HG03442 (cell line): ENCODE measurements at regions not wholly inside any gene's neighbourhood (a gene's known extent, or its start where the extent isn't known, plus 50 kb on each side); places are given as distances from the start of the nearest gene placed in this dataset.
"Not testable (repeated sequence)": the region's sequence is repeated elsewhere in the genome, so short reads cannot be mapped to it uniquely, and the experiment has no call there.

ENCODE experiments used
- ATAC-seq: cut with Tn5 transposase; IDR thresholded peaks from one replicate; pipeline ENCODE4 v1.9.1; 2021; ENCODE audit warnings: mild to moderate bottlenecking, moderate library complexity; ENCODE audit not compliant: unreplicated experiment

DNA sequence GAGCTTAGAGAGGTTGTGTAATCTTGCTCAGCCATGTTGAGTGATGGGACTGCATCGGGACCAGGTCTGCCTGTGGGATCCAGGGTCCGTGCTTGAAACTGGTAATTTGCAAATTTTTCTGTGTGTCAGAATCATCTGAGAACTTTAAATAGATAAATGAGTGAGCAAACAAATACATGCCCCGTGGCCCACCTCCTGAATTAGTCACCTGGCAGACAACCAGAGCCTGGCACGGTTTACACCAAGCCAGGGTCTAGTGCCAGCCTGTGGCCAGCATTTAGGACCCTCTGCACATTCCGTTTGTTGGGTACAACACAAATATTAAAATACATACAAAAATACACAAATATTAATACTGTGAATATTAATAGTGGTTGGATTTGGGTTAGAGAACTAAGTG, 90.6 kb upstream of the STOX2 start:
- ATAC-seq: no peak

DNA sequence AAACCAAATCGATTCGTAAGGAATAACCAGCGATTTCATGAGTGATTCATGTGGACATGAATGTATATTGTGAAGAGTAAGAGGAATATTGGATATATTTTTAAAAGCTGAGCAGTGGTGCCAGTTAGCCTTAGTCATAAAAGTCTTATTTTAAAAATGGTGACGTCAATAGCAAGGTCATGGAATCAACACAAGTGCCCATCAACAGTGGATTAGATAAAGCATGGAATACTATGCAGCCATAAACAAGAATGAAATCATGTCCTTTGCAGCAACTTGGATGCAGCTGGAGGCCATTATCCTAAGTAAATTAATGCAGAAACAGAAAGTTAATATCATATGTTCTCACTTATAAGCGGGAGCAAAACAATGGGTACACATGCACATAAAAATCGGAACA, 89.0 kb upstream of the STOX2 start:
- ATAC-seq: no peak

DNA sequence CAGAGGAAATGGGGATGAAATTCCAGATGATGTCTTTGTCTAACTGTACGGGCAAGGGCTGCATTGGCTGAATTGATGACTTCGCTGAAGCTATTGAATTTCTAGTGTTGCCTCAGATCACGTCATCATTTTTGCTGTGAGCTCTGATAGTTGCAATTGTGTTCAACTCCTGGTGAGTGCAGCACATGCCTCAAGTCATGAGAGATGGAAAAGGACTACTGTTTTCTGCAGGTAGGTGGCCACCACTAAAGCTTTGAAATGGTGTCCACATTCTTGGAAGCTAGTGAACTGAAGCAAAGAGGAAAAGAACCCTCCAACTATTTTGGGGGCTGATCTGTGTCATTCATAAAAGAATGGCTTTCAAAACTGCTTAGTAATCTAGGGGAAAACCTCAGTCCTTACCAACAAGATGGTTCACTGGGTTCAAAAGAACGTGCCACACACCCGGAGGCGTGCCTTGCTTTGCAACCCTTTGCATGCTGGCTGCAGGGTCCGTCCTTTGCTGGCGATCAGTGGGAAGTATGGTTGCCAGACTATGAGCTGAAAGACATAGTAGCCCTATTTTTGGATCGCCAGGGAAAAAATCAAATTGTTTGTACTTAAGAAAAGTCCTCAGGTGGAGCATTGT, 88.1 kb upstream of the STOX2 start:
- no peak for ATAC-seq

DNA sequence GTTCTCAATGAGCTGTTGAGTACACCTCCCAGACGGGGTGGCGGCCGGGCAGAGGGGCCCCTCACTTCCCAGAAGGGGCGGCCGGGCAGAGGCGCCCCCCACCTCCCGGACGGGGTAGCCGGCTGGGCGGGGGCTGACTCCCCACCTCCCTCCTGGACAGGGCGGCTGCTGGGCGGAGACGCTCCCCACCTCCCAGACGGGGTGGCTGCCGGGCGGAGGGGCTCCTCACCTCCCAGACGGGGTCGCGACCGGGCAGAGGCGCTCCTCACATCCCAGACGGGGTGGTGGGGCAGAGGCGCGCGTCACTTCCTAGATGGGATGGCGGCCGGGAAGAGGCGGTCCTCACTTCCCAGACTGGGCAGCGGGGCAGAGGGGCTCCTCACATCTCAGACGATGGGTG, 86.5 kb upstream of the STOX2 start:
- not testable (repeated sequence) for ATAC-seq

DNA sequence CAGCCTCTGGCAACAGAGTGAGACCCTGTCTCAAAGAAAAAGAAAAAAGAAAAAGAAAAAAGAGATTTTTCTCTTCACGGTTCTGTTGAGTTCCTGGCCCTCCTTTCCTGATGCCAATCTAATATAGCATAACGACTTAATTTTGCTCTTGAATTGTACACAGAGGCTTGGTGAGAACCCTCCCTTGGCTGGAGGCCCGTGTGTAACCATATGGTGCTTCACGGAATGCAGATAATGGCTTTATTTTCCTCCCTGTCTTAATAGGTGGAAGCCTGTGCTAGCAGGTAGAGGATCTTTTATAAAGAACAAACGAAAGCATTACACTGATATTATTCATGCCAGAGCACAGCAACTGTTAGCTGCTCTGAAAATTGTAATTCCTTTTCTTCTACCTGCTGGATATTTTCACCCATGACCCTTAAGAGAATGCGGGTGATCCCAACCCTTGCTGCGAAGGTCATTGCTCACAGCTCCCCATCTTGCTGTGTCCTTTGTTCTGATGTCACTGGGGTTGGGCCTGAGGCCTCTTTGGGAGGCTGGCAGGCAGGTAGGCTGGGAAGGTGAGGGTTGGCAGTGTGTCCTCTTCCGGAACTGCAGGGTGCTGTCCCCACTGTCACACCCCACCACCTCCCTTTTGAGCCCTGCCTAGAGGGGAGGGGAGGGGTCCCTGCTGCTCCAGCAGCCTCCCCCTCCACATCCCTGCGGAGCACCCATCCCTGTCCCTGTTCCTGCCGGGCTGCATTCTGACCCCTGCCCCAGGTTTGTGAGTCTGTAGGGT, 83.8 kb upstream of the STOX2 start:
- ATAC-seq: no peak

DNA sequence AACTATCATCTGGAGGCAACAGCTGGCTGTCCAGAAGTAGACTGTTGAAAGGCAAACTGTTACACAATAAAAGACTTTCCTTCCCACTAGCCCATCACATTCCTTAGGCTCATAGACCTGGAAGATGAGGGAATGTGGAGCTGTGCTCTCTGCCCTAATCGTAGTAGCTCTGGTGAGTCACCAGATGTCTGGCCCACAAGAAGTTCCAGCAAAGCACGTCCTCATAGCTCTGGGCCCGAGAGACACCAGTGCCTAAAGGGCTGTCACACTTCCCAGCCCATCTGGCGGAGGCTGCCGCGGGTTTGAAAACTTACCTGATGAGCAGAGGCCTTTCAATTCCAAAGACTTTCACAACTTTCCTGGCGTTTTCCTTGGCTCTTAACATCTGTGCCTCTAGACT, 81.7 kb upstream of the STOX2 start:
- ATAC-seq: no peak

DNA sequence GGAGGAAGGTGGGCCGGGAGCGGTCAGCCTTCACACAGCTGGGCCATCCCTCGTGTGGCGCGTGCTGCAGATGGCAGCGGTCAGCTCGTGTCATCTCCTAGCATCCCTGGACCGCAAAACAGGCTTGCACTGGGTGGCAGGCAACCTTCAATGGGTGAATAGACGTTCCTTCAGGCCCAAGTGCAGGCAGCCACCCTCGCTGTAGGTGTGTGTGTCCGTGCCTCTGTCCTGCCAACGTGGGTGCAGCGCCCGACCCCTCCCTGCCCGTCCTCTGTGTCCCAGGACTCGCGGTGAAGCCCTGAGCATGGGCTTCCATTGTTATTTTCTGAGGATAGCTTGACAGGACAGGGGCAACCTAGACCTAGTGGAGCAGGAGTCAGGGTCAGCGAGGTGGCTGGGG, 79.8 kb upstream of the STOX2 start:
- ATAC-seq: no peak

DNA sequence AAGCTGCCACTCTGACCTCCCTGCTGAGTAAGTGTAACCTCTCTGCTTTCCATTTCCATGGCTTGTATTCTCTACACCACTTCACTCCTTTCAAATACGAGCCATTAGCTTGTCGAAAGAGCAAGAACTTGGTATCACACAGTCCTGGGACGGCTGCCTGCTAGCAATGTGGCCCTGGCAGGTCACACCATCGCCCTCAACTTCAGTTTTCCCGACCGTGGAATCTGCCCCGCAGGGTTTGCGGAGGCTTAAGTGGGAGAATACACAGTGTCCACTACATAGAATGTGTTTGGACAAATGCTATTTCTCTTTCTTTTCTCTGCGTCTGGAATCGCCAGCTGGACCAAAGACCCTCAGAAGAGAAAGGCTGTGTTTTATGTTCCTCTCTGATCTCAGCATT, 78.6 kb upstream of the STOX2 start:
- no peak for ATAC-seq

DNA sequence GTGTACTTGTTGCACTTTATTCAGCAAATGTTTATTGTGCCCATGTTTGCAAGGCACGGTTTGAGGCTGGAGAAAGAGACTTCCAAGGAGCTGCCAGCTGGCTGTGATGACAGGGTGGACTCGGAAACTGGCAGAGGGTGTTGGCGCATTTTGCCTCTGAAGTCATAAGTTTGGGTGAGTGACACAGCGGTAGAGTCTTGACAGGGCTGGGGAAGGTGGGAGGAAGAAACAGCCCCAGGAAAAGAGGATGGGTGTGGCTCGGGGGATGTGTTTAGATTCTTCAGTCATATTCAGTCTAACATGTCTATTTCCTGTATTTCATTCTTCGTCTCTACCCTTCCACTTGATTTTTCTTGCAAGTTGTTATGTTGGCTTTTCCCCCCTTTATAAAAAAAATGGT, 77.0 kb upstream of the STOX2 start:
- no peak for ATAC-seq

DNA sequence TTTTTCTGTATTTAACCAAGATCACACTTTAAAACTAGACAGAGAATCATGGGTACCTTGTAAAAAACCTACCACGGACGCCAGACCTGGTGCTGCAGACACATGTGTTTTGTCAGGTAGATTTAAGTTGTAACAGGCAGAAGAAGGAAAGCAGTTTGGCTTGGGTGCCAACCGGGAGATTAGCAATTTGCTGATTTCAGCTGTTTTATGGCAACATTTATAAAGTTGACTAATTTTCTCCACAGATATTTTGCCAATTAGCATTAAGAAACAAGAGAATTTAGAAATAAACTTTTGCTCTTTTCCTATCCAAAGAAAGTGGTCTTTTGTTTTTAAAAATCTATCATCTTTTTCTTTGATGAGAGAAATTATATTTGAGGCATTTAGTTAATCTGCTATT, 76.3 kb upstream of the STOX2 start:
- ATAC-seq: no peak

DNA sequence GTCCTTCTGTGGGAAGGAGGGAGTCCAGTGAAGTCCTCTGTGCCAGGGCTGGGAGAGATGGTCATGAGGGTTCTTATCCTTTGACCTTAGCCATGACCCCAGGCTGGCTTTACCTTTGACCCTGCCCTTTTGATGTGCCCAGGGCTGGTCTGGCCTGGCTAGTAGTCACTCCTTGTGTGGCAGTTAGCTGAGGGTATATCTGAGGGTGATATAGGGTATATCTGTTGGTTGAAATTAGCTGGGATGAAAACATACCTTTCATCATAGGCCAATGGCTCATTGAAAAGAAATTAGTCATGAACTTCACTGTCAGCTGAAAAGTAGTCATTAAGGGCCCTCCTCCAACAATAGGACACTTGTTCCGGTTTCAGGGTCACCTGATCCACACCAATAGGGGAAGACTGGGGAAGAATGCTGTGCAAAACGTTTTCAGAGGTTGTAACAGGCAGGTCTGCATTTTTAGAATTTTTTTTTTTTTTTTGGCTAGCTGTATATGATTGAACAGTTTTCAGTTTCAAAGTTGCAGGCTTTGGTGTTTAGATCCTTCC, 74.6 kb upstream of the STOX2 start:
- ATAC-seq: no peak

DNA sequence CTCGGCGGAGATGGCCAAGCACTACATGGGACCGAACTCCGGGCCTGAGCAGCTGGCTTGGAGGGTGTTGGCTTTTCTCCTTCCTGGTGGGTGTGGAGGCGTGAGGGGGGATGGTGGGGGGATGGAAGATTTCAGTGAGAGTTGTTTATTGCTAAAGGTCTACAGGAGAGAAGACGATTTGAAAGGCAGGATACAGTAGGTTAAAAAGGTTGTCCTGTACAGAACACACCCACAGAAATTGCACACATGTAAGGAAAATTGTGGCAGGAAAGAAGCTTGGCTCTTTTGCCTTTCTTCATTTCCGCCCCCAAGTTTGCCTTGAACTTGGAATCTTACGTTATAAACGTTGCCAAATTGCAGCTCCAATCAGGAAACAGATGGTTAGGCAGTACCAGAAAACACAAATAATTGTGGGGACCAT, 74.1 kb upstream of the STOX2 start:
- ATAC-seq: no peak

DNA sequence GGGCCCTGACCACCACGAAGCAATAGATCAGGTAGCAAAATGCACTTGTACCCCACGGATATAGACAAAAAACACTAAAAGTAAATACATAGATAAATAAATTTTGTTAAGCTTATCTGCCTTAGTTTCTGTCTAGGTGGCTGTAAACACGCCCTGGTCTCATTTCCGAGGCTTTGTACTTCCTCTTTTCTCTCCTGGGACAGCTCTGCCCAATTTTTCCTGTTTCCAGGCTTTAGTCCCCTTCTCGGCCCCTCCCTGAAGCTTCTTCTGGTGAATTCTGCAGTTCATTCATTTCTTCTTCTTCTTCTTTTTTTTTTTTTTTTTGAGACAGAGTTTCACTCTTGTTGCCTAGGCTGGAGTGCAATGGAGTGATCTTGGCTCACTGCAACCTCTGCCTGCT, 73.4 kb upstream of the STOX2 start:
- no peak for ATAC-seq

DNA sequence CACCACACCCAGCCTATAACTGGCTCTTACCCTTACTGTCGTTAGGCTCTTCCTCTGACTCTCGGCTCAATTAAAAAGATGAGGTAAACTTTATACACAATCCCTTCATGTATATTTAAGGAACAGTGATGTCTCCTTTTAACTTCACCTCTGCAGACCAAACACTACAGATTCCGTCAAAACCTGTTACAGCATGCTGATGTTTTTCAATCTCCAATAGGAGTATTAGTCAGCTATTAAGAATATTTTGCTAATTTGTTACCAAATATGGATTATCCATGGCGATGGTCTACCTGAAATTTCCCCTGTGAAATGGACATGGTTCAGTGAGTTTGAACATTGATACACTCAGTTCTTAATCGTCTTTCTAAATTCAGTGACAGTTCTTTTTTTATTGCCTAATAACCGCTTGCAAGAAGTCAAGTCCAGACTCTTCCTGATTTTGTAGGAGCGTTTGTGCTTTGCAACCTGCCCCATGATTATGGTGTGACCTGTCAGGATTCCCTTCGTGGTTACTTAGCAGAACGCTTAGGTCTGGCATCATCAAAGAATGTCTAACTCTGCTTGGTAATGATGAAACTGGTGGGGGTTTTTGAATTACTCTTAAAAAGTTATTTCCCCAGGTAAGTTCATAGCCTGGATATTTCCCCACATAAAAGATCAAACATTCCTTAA, 72.2 kb upstream of the STOX2 start:
- ATAC-seq: no peak

DNA sequence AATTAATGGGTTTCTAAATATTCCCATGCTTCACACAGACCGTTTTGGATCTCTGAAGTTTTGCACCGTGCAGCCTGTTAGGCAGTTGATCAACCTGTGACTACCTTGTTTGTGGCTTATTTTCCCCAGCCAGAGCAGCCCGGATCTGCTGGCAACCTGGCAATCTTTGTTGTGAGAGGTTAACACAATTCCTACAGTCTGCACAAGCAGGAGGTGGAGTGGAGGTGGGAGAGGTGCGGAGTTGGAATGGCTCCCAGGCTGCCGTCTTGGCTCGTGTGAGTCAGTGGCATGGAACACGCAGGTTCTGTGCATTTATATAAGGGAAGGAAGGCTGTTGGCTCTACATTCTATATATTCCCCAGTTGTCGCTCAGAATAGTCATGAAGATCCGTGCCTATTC, 70.9 kb upstream of the STOX2 start:
- no peak for ATAC-seq

DNA sequence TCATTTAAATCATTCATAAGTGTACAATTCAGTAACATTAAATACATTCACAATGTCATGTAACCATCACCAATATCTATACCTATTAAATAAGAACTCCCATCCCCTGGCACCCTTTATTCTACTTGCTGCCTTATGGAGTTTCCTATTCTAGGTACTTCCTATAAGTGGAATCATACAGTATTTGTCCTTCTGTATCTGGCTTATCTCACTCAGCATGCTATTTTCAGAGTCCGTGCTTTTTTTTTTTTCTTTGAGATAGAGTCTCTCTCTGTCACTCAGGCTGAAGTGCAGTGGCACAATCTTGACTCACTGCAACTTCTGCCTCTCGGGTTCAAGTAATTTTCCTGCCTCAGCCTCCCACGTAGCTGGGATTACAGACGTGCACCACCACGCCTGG, 67.9 kb upstream of the STOX2 start:
- no peak for ATAC-seq

DNA sequence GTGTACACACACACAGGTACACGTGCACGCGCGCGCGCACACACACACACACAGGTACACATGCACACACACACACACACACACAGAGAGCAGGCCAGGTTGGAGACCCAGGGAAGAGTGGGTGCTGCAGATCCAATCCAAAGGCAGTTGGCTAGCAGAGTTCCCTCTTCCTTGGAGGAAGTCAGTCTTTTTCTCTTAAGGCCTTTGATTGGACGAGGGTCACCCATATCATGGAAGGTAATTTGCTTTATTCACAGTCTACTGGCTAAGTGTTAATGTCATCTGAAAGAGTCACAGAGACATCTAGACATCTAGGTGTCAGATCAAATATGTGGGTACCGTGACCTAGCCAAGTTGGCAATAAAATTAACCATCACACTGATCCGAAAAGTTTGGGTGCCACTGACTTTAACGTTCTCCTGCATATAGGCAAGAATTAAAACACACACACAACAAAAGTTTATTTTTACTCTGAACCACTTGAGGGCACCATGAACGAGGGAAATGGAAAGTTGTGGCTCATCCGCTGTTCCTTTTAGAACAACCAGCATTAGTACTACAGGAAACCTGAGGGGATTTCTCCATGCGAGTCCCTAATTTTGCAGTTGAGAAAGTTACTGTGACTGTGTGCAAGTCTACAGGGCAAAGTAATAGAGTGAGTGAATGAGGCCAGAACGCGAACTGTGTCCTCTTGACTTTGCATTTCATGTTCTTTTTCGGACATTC, 66.0 kb upstream of the STOX2 start:
- no peak for ATAC-seq

DNA sequence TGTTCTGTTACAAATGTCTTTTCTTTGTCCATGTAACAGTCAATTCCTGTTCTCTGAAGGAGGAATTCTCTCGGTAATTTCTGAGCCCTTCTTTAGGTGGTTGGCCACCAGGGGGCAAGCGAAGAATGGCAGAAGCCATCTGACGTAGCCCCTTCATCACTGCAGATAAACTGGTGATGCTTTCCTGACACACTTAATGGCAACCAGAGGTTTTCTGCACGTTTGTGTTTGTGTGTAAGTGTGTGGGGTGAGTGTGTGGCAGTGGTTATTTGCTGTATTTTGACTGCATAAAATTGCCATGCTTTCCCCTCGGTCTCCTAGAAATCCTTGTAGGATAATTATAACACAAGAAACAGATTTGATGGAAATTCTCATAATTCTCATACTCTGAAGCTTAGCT, 64.8 kb upstream of the STOX2 start:
- peak; percentile 71 for ATAC-seq

DNA sequence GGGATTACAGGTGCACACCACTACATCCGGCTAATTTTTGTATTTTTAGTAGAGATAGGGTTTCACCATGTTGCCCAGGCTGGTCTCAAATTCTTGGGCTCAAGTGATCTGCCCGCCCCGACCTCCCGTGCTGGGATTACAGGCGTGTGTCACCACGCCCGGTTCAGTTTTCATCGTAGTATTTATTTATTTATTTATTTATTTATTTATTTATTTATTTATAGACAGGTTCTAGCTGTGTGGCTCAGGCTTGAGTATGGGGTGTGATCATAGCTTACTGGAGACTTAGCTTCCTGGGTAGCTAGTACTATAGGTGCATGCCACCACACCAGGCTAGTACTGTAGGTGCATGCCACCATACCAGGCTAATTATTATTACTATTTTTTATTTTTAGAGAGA, 64.1 kb upstream of the STOX2 start:
- no peak for ATAC-seq

DNA sequence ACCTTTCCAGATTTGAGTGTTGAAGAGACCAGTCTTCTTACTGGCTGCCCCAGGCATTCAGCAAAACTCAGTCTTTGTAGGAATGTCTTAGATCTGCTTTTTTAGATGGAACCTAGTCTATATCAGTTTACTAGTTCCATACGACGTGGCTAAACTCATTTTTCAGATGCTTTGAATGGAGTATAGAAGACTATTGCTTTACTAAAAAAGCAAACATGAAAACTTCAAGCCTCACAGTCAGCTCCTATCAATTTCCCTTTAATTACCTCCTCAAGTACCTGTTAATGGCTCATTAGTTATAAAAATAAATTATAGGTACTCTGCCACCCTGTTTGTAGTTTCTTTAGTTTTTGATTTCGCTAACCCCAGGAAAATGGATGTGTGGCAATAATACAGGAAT, 63.0 kb upstream of the STOX2 start:
- no peak for ATAC-seq

DNA sequence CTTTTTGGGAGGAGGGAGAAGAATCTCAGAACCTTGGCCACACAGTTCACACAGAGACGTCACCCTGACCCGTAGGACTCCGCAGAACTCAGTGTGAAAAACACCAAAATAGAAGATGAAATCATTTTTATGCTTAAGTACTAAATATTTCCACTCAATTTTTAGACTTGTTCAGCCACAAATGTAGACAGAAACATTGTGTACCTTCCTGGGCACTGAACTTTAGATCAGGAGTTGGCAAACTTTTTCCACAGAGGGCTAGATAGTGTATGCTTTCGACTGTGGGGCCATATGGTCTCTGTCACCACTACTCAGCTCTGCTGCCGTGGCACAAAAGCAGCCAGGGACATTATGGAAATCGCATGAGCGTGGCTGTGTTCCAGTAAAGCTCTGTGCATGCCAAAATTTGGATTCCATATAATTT, 61.8 kb upstream of the STOX2 start:
- no peak for ATAC-seq
